ENCODE measurements at regions not wholly inside any gene's neighbourhood (a gene's known extent, or its start where the extent isn't known, plus 50 kb on each side); places are given as distances from the start of the nearest gene placed in this dataset.
A peak's percentile ranks its signal among the peaks of the same experiment; 100 is the strongest.

GRCh38 chr18:22074282-22075070 is 94.9 kb upstream of the GATA6 start:
- TF ChIP-seq ELK1 (IDR thresholded peaks at IDR 0.05; ENCODE audit: borderline replicate concordance, low read depth, low read length): no peak
- no peak for TF ChIP-seq RAD21 (IDR thresholded peaks at IDR 0.05; ENCODE audit: low read length)
- 0 out of 2 replicates have a peak, but pooled peaks have one; percentile 18 for TF ChIP-seq MAFK (IDR thresholded peaks at IDR 0.05; ENCODE audit: low read depth, low read length)
- TF ChIP-seq MAZ (IDR thresholded peaks at IDR 0.05; ENCODE audit: borderline replicate concordance, low read depth, low read length): no peak
- Histone ChIP-seq H3K56ac (ENCODE audit: extremely low read depth, insufficient read depth, low read length) (no peak overlapping the region), H3K36me3 (ENCODE audit: control insufficient read depth, insufficient read depth, low read length) (no peaks in the 10 kb centered on the region), H2BK5ac (ENCODE audit: low read depth, low read length, poor library complexity, severe bottlenecking) (no peak overlapping the region), H3K4ac (ENCODE audit: low read depth, low read length) (no peak overlapping the region), H4K5ac (ENCODE audit: low read depth, low read length) (no peak overlapping the region), H3K9me1 (ENCODE audit: insufficient read depth, low read length) (no peaks in the 10 kb centered on the region), H2BK20ac (ENCODE audit: low read depth, low read length) (no peak overlapping the region), H3K18ac (ENCODE audit: low read depth, low read length) (no peak overlapping the region), H3K14ac (replicated peaks; ENCODE audit: low read depth, low read length) (no peak overlapping the region), H3K23ac (ENCODE audit: low read depth, low read length) (no peak overlapping the region), H2BK15ac (ENCODE audit: low read depth, low read length) (no peak overlapping the region), H3K9me3 (ENCODE audit: control insufficient read depth, insufficient read depth, low read length) (no peaks in the 10 kb centered on the region), H2BK120ac (ENCODE audit: low read depth, low read length) (no peak overlapping the region), H3K27ac (ENCODE audit: insufficient read depth, low read length) (no peak overlapping the region), H3K4me3 (ENCODE audit: insufficient read depth, low read depth, low read length) (no peak overlapping the region), H2AK9ac (replicated peaks; ENCODE audit: low read depth, low read length, poor library complexity) (no peak overlapping the region), H3K79me1 (ENCODE audit: low read depth in 1 of 2, low read length in 2 of 2) (no peaks in the 10 kb centered on the region), H2AFZ (replicated peaks; ENCODE audit: low read length, poor library complexity) (no peak overlapping the region), H3K27me3 (ENCODE audit: control insufficient read depth, insufficient read depth, low read length) (peaks cover 20% of the 10 kb centered on the region), H3K4me1 (ENCODE audit: control insufficient read depth, insufficient read depth, low read length) (no peaks in the 10 kb centered on the region), H4K91ac (ENCODE audit: insufficient read depth, low read depth, low read length) (no peak overlapping the region), H4K20me1 (ENCODE audit: insufficient read depth, low read length) (no peaks in the 10 kb centered on the region; the same call in 1 of the 2 replicates), H4K8ac (ENCODE audit: low read depth in 2 of 2, low read length in 2 of 2) (no peak overlapping the region), H2AK5ac (ENCODE audit: low read depth, low read length) (no peak overlapping the region), H3K4me2 (ENCODE audit: low read depth, low read length) (no peak overlapping the region), H3K9ac (ENCODE audit: low read depth, low read length) (no peak overlapping the region)
- ChIA-PET POLR2A (ENCODE audit: unreplicated experiment) (no interaction called here), CTCF (no interaction called here)
- no TSS peak for BruUV-seq (replicated peaks)
- in situ Hi-C loops (cut with MboI; ENCODE audit: low sequenced_read_pairs): no loop called here
- DNase-seq (no peak), ATAC-seq (ENCODE audit: low read depth) (no peak)
- dilution Hi-C loops (cut with HindIII; ENCODE audit: low sequenced_read_pairs, unreplicated experiment): no loop called here
- 43% methylated on average over 5 of the region's 6 CpGs; no CpG with 5 or more reads in 1 of the 2 experiments for WGBS, 2 experiments (ENCODE audit: extremely low coverage in 2 of 2, insufficient read length in 1 of 2)
- intact Hi-C loops (cut with micrococcal nuclease): no loop called here

Measured in IMR-90 (cell line).